Prostate gland (tissue), 2 donors: ENCODE measurements at regions not wholly inside any gene's neighbourhood (a gene's known extent, or its start where the extent isn't known, plus 50 kb on each side); places are given as distances from the start of the nearest gene placed in this dataset.

Source experiments
- CTCF ChIP-seq, 4 experiments: fragments of 200-600 bp in 2 of 4; fragments of 450-650 bp in 2 of 4; sonication (generic) in 2 of 4; IDR thresholded peaks; 1 replicate in 3 of 4; 2 replicates in 1 of 4; pipeline ENCODE4 v1.5.1; 2016 to 2019; ENCODE audit warnings: antibody characterized with exemption in 4 of 4, mild to moderate bottlenecking in 2 of 4, moderate library complexity in 2 of 4
- POLR2AphosphoS5 ChIP-seq: sonication (generic); formaldehyde crosslinking; IDR thresholded peaks from one replicate; pipeline ENCODE4 v1.6.1; 2017; ENCODE audit warnings: antibody characterized with exemption

DNA sequence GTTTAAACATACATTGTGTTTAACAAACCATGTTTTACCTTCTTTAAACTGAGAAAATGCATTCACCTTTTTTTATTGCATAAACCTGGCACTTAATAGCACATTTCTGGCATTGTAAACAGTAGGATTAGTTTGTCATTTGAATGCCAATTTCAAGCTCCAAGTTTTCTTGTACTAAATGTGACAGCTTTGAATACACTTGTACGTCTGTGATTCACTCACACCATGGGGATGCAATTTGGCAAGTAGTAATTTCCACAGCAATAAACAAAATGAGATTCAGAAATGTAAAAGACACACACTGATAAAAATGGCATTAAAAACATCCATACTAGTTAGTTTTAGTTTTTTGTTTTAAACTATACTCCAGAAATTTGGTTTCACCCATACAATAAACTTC is 598.9 kb downstream of the SI start:
- TF ChIP-seq CTCF (IDR thresholded peaks at IDR 0.05) (no peak), POLR2AphosphoS5 (no peak)
